HG02870 (cell line): ENCODE measurements at regions not wholly inside any gene's neighbourhood (a gene's known extent, or its start where the extent isn't known, plus 50 kb on each side); places are given as distances from the start of the nearest gene placed in this dataset.

Experiments used
- ATAC-seq: cut with Tn5 transposase; IDR thresholded peaks from one replicate; pipeline ENCODE4 v1.9.1; 2021; ENCODE audit warnings: mild to moderate bottlenecking, moderate library complexity; ENCODE audit not compliant: unreplicated experiment

- ATAC-seq: no peak
These were observed 67.5 kb upstream of the SLC6A6 start for GRCh38 chr3:14334936-14335335.

- ATAC-seq: no peak
These were observed 66.3 kb upstream of the SLC6A6 start for GRCh38 chr3:14335774-14336748.

GRCh38 chr3:14336749-14337598 is 65.4 kb upstream of the SLC6A6 start:
- ATAC-seq: no peak

GRCh38 chr3:14337828-14338227 is 64.6 kb upstream of the SLC6A6 start:
- no peak for ATAC-seq

GRCh38 chr3:14338242-14338641 is 64.2 kb upstream of the SLC6A6 start:
- ATAC-seq: no peak

- no peak for ATAC-seq
These were observed 63.4 kb upstream of the SLC6A6 start for GRCh38 chr3:14338898-14339458.

GRCh38 chr3:14340960-14341708 is 61.3 kb upstream of the SLC6A6 start:
- no peak for ATAC-seq

GRCh38 chr3:14343338-14344112 is 58.9 kb upstream of the SLC6A6 start:
- ATAC-seq: no peak

GRCh38 chr3:14344351-14344750 is 58.1 kb upstream of the SLC6A6 start:
- no peak for ATAC-seq

- no peak for ATAC-seq
These were observed 56.8 kb upstream of the SLC6A6 start for GRCh38 chr3:14345496-14346150.

- no peak for ATAC-seq
These were observed 56.2 kb upstream of the SLC6A6 start for GRCh38 chr3:14346191-14346590.

GRCh38 chr3:14346642-14347041 is 55.8 kb upstream of the SLC6A6 start:
- no peak for ATAC-seq

- ATAC-seq: no peak
These were observed 55.3 kb upstream of the SLC6A6 start for GRCh38 chr3:14347110-14347509.

- ATAC-seq: no peak
These were observed 50.8 kb upstream of the SLC6A6 start for GRCh38 chr3:14351617-14352001.

- ATAC-seq: no peak
These were observed 50.3 kb upstream of the SLC6A6 start for GRCh38 chr3:14352002-14352627.
